ENCODE measurements at regions not wholly inside any gene's neighbourhood (a gene's known extent, or its start where the extent isn't known, plus 50 kb on each side); places are given as distances from the start of the nearest gene placed in this dataset.

GRCh38 chr7:156527458-156527890 lies 113.1 kb upstream of the RNF32 start:
- H4K20me1 ChIP-seq (ENCODE audit: low read depth, low read length): no peaks in the 10 kb centered on the region
- H3K36me3 ChIP-seq (ENCODE audit: low read length): no peaks in the 10 kb centered on the region
- no peak overlapping the region for H3K4me2 ChIP-seq (ENCODE audit: low read depth, low read length, poor library complexity, severe bottlenecking)
- no peak overlapping the region for H2AFZ ChIP-seq (ENCODE audit: low read depth, low read length, severe bottlenecking)
- H3K27ac ChIP-seq (ENCODE audit: low read depth, low read length): no peak overlapping the region
- no peak overlapping the region for H3K9ac ChIP-seq (ENCODE audit: low read length)
- no peak overlapping the region for H3K4me3 ChIP-seq (ENCODE audit: insufficient read depth, low read length, poor library complexity, severe bottlenecking)
- no peaks in the 10 kb centered on the region for H3K27me3 ChIP-seq (ENCODE audit: low read length)
- H3K79me2 ChIP-seq (ENCODE audit: insufficient read depth, low read length): no peaks in the 10 kb centered on the region
- no peaks in the 10 kb centered on the region for H3K9me2 ChIP-seq (replicated peaks; ENCODE audit: insufficient read depth, low read length)
- no peaks in the 10 kb centered on the region for H3K9me3 ChIP-seq (ENCODE audit: insufficient read depth, low read length)
- no peaks in the 10 kb centered on the region for H3F3A ChIP-seq (ENCODE audit: insufficient read depth)
- TF ChIP-seq CTCF (IDR thresholded peaks at IDR 0.05; ENCODE audit: insufficient read depth, low read length, poor library complexity, severe bottlenecking) (no peak), EZH2phosphoT487 (conservative IDR thresholded peaks at IDR 0.05; ENCODE audit: low read length) (no peak)

- TF ChIP-seq EZH2phosphoT487 (conservative IDR thresholded peaks at IDR 0.05; ENCODE audit: low read length): no peak
- no peak for TF ChIP-seq CTCF (IDR thresholded peaks at IDR 0.05; ENCODE audit: insufficient read depth, low read length, poor library complexity, severe bottlenecking)
- Histone ChIP-seq H3K4me2 (ENCODE audit: low read depth, low read length, poor library complexity, severe bottlenecking) (no peak overlapping the region), H3K27me3 (ENCODE audit: low read length) (no peaks in the 10 kb centered on the region)
Observed at GRCh38 chr7:156524818-156525597, 115.6 kb upstream of the RNF32 start.

GRCh38 chr7:156523447-156524048 lies 117.0 kb upstream of the RNF32 start:
- no peak overlapping the region for H3K4me3 ChIP-seq (ENCODE audit: insufficient read depth, low read length, poor library complexity, severe bottlenecking)
- H3K27me3 ChIP-seq (ENCODE audit: low read length): no peaks in the 10 kb centered on the region
- no peaks in the 10 kb centered on the region for H3K9me2 ChIP-seq (replicated peaks; ENCODE audit: insufficient read depth, low read length)
- no peaks in the 10 kb centered on the region for H3K9me3 ChIP-seq (ENCODE audit: insufficient read depth, low read length)
- no peaks in the 10 kb centered on the region for H3K36me3 ChIP-seq (ENCODE audit: low read length)
- no peaks in the 10 kb centered on the region for H3F3A ChIP-seq (ENCODE audit: insufficient read depth)
- no peaks in the 10 kb centered on the region for H3K79me2 ChIP-seq (ENCODE audit: insufficient read depth, low read length)
- no peak for TF ChIP-seq CTCF (IDR thresholded peaks at IDR 0.05; ENCODE audit: insufficient read depth, low read length, poor library complexity, severe bottlenecking)
- TF ChIP-seq EZH2phosphoT487 (conservative IDR thresholded peaks at IDR 0.05; ENCODE audit: low read length): no peak
- no peaks in the 10 kb centered on the region for H4K20me1 ChIP-seq (ENCODE audit: low read depth, low read length)
- no peak overlapping the region for H3K27ac ChIP-seq (ENCODE audit: low read depth, low read length)
- H2AFZ ChIP-seq (ENCODE audit: low read depth, low read length, severe bottlenecking): no peak overlapping the region
- H3K9ac ChIP-seq (ENCODE audit: low read length): no peak overlapping the region
- H3K4me2 ChIP-seq (ENCODE audit: low read depth, low read length, poor library complexity, severe bottlenecking): no peak overlapping the region

More at GRCh38 chr7:156524818-156525597, 115.6 kb upstream of the RNF32 start:
- Histone ChIP-seq H3K36me3 (ENCODE audit: low read length) (no peaks in the 10 kb centered on the region), H2AFZ (ENCODE audit: low read depth, low read length, severe bottlenecking) (no peak overlapping the region), H3K4me3 (ENCODE audit: insufficient read depth, low read length, poor library complexity, severe bottlenecking) (no peak overlapping the region), H3K9me2 (replicated peaks; ENCODE audit: insufficient read depth, low read length) (no peaks in the 10 kb centered on the region), H3K27ac (ENCODE audit: low read depth, low read length) (no peak overlapping the region), H3K79me2 (ENCODE audit: insufficient read depth, low read length) (no peaks in the 10 kb centered on the region), H4K20me1 (ENCODE audit: low read depth, low read length) (no peaks in the 10 kb centered on the region), H3K9ac (ENCODE audit: low read length) (no peak overlapping the region), H3F3A (ENCODE audit: insufficient read depth) (no peaks in the 10 kb centered on the region), H3K9me3 (ENCODE audit: insufficient read depth, low read length) (no peaks in the 10 kb centered on the region)
